HCT116 (cell line): ENCODE measurements at regions not wholly inside any gene's neighbourhood (a gene's known extent, or its start where the extent isn't known, plus 50 kb on each side); places are given as distances from the start of the nearest gene placed in this dataset.

Source experiments
- ATAC-seq: fragments of 200-7000 bp; cut with Tn5 transposase; 2 replicates; pipeline ENCODE4 v1.9.1; 2020; ENCODE audit warnings: mild to moderate bottlenecking, moderate library complexity
- BruUV-seq: library from RNA; stranded (reverse); fragments of 400-500 nt; replicated peaks from 2 replicates; lab custom pipeline; 2021; lab: Mats Ljungman, UMichigan
- CTCF ChIA-PET: fragments of 300-600 bp; sonication (Branson Sonifier 250); formaldehyde crosslinking; loops from one replicate; lab custom pipeline; 2021; ENCODE audit warnings: antibody characterized with exemption; lab: Charles Lee
- POLR2A ChIA-PET: fragments of 300-600, 350-600 bp; sonication (Branson Sonifier 250); formaldehyde crosslinking; loops from one replicate; lab custom pipeline; 2021; ENCODE audit warnings: antibody characterized with exemption; lab: Charles Lee
- RAD21 ChIA-PET, 2 experiments: fragments of 300-600 bp; sonication (Branson Sonifier 250); formaldehyde crosslinking; loops; one replicate each; lab custom pipeline; 2023; ENCODE audit warnings: low total read pairs in 2 of 2; ENCODE audit not compliant: uncharacterized antibody in 2 of 2, unreplicated experiment in 2 of 2, low non-redundant PET in 1 of 2; lab: Charles Lee
- DNase-seq: peaks from one replicate; pipeline ENCODE4 v3.0.0-alpha.2; 2010; ENCODE audit warnings: low read depth, low spot score
- H2AFZ ChIP-seq: fragments of 200-600 bp; shearing (Covaris generic), sonication (generic); 2 replicates; pipeline ENCODE4 v1.6.1; 2017; ENCODE audit warnings: low read depth, mixed run types, mixed read lengths, antibody characterized with exemption, low read length; ENCODE audit not compliant: poor library complexity, severe bottlenecking
- H3K27ac ChIP-seq: 2 replicates; pipeline ENCODE4 v1.5.1; 2012; ENCODE audit warnings: low read depth, low read length
- H3K27me3 ChIP-seq: fragments of 200-600 bp; sonication (generic); 2 replicates; pipeline ENCODE4 v1.6.1; 2016; ENCODE audit warnings: mixed run types, low read length, mixed read lengths; ENCODE audit not compliant: insufficient read depth
- H3K36me3 ChIP-seq, 2 experiments: fragments of 200-500 bp in 1 of 2; fragments of 200-600 bp in 1 of 2; sonication (Bioruptor generic) in 1 of 2; sonication (generic) in 1 of 2; 2 replicates each; pipeline versions ENCODE4 v1.5.1 to v1.6.1; 2014 to 2016; ENCODE audit warnings: low read length in 2 of 2, inconsistent platforms in 1 of 2, mixed read lengths in 1 of 2, mixed run types in 1 of 2; ENCODE audit not compliant: insufficient read depth in 2 of 2, control insufficient read depth in 1 of 2
- H3K4me1 ChIP-seq, 2 experiments: fragments of 200-600 bp in 1 of 2; sonication (generic) in 1 of 2; 2 replicates each; pipeline versions ENCODE4 v1.5.1 to v1.6.1; 2012 to 2017; ENCODE audit warnings: low read length in 2 of 2, inconsistent platforms in 1 of 2, mild to moderate bottlenecking in 1 of 2, mixed read lengths in 1 of 2, mixed run types in 1 of 2, moderate library complexity in 1 of 2; ENCODE audit not compliant: insufficient read depth in 2 of 2, control insufficient read depth in 1 of 2
- H3K4me2 ChIP-seq: fragments of 200-600 bp; sonication (generic); 2 replicates; pipeline ENCODE4 v1.6.1; 2017; ENCODE audit warnings: mixed run types, low read length, mixed read lengths
- H3K4me3 ChIP-seq, 2 experiments: fragments of 200-600 bp in 1 of 2; sonication (generic) in 1 of 2; replicated peaks in 1 of 2; 2 replicates each; pipeline ENCODE4 v1.5.1; 2011 to 2016; ENCODE audit warnings: low read length in 2 of 2, control low read depth in 1 of 2, low read depth in 1 of 2, mild to moderate bottlenecking in 1 of 2, mixed read lengths in 1 of 2, mixed run types in 1 of 2
- H3K79me2 ChIP-seq: fragments of 200-600 bp; sonication (generic); 2 replicates; pipeline ENCODE4 v1.6.1; 2017; ENCODE audit warnings: mild to moderate bottlenecking, mixed run types, low read length, moderate library complexity, mixed read lengths; ENCODE audit not compliant: insufficient read depth
- H3K9ac ChIP-seq: fragments of 200-600 bp; sonication (generic); 2 replicates; pipeline ENCODE4 v1.6.1; 2016; ENCODE audit warnings: low read length, mixed read lengths
- H3K9me2 ChIP-seq: fragments of 200-600 bp; sonication (generic), shearing (Covaris generic); 2 replicates; pipeline ENCODE4 v1.6.1; 2017; ENCODE audit warnings: mixed run types, mild to moderate bottlenecking, moderate library complexity; ENCODE audit not compliant: insufficient read depth
- H3K9me3 ChIP-seq, 2 experiments: fragments of 200-500 bp in 1 of 2; fragments of 200-600 bp in 1 of 2; sonication (Bioruptor generic) in 1 of 2; sonication (generic) in 1 of 2; 2 replicates each; pipeline ENCODE4 v1.6.1; 2014 to 2017; ENCODE audit warnings: low read length in 2 of 2, mixed read lengths in 2 of 2, inconsistent platforms in 1 of 2, low read depth in 1 of 2, mild to moderate bottlenecking in 1 of 2, mixed run types in 1 of 2, moderate library complexity in 1 of 2; ENCODE audit not compliant: control insufficient read depth in 1 of 2, insufficient read depth in 1 of 2
- H4K20me1 ChIP-seq: fragments of 200-600 bp; sonication (generic), shearing (Covaris generic); 2 replicates; pipeline ENCODE4 v1.6.1; 2017; ENCODE audit warnings: mixed run types, mild to moderate bottlenecking, moderate library complexity; ENCODE audit not compliant: insufficient read depth
- CTCF ChIP-seq, 3 experiments: fragments of 200-600 bp in 1 of 3; sonication (generic) in 1 of 3; IDR thresholded peaks in 2 of 3; conservative IDR thresholded peaks in 1 of 3; 2 replicates each; pipeline ENCODE4 v1.5.1; 2012 to 2017; ENCODE audit warnings: low read depth in 2 of 3, low read length in 2 of 3, antibody characterized with exemption in 1 of 3, borderline replicate concordance in 1 of 3, control low read depth in 1 of 3, mild to moderate bottlenecking in 1 of 3, mixed read lengths in 1 of 3, mixed run types in 1 of 3, moderate library complexity in 1 of 3; ENCODE audit not compliant: insufficient read depth in 1 of 3
- EGR1 ChIP-seq: IDR thresholded peaks from 2 replicates; pipeline ENCODE4 v1.6.1; 2012; ENCODE audit warnings: low read depth
- EZH2 ChIP-seq: fragments of 200-600 bp; sonication (generic); IDR thresholded peaks from 2 replicates; pipeline ENCODE4 v1.6.1; 2017; ENCODE audit warnings: antibody characterized with exemption, mixed run types
- EZH2phosphoT487 ChIP-seq: fragments of 200-600 bp; IDR thresholded peaks from 2 replicates; pipeline ENCODE4 v1.6.1; 2018; ENCODE audit warnings: antibody characterized with exemption, borderline replicate concordance
- FOSL1 ChIP-seq: IDR thresholded peaks from 2 replicates; pipeline ENCODE4 v1.6.1; 2012; ENCODE audit warnings: low read depth
- POLR2AphosphoS5 ChIP-seq: IDR thresholded peaks from 2 replicates; pipeline ENCODE4 v1.6.1; 2011; ENCODE audit warnings: mild to moderate bottlenecking, low read depth, low read length, moderate library complexity
- SIN3A ChIP-seq: IDR thresholded peaks from 2 replicates; pipeline ENCODE4 v1.6.1; 2012; ENCODE audit warnings: low read depth
- TCF7L2 ChIP-seq: IDR thresholded peaks from 2 replicates; pipeline ENCODE4 v1.7.0; 2011; ENCODE audit warnings: borderline replicate concordance, inconsistent platforms; ENCODE audit not compliant: insufficient read depth, insufficient read length; ENCODE audit errors: extremely low read depth
- YY1 ChIP-seq: IDR thresholded peaks from 2 replicates; pipeline ENCODE4 v1.6.1; 2011; ENCODE audit warnings: low read length, low read depth, moderate library complexity, mild to moderate bottlenecking; ENCODE audit not compliant: insufficient replicate concordance; ENCODE audit errors: extremely low read depth
- ZBTB33 ChIP-seq: IDR thresholded peaks from 2 replicates; pipeline ENCODE4 v1.6.1; 2011; ENCODE audit warnings: mild to moderate bottlenecking, low read length, moderate library complexity; ENCODE audit not compliant: insufficient replicate concordance; ENCODE audit errors: extremely low read depth
- ZFX ChIP-seq: fragments of 450-650 bp; IDR thresholded peaks from 2 replicates; pipeline ENCODE4 v1.6.1; 2017
- intact Hi-C: fragments of 100-400 bp; cut with micrococcal nuclease; formaldehyde crosslinking; loops from 2 replicates; pipeline ENCODE4 v1.10.0; 2022
- TF ChIP-seq, protein P1 (sequence below): IDR thresholded peaks from 2 replicates; pipeline ENCODE4 v1.6.1; 2012

DNA sequence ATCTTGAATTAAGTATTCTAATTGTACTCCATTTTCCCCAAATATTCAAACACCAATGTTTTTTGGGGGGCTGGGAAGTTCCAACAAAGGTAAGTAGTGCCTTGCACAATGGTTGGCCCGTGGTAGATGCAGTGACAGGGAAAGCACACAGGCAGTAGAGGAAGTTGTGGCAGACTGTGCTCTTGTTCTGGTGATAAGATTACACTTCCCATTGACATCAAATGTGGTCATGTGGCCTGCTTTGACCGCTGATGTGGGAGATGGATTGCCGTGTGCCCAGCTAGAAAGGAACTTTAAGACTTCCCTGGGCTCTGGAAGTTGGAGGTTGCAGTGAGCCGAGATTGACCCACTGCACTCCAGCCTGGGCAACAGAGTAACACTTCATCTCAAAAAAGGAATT is 223.8 kb downstream of the VRK1 start:
- no peak for ATAC-seq
- no TSS peak for BruUV-seq
- no peak for DNase-seq
- Histone ChIP-seq H3K9me3 (no peaks in the 10 kb centered on the region), H3K36me3 (no peaks in the 10 kb centered on the region), H3K4me1 (no peaks in the 10 kb centered on the region), H3K4me3 (no peak overlapping the region), H3K27me3 (no peaks in the 10 kb centered on the region), H3K27ac (no peak overlapping the region), H3K9ac (no peak overlapping the region), H2AFZ (no peak overlapping the region), H3K9me2 (no peaks in the 10 kb centered on the region), H3K79me2 (no peaks in the 10 kb centered on the region), H4K20me1 (no peaks in the 10 kb centered on the region), H3K4me2 (no peak overlapping the region)
- TF ChIP-seq YY1 (no peak), ZFX (no peak), TCF7L2 (no peak), ZBTB33 (no peak), EGR1 (no peak), EZH2phosphoT487 (no peak), FOSL1 (no peak)
- CTCF ChIA-PET = no interaction called here
- intact Hi-C loops = no loop called here
- POLR2A ChIA-PET = interaction anchor here (0.6 kb wide), 1 partner anchor 46 kb away, joined by 3 read pairs; no protein-coding TSS in a partner anchor
- RAD21 ChIA-PET = no interaction called here

DNA sequence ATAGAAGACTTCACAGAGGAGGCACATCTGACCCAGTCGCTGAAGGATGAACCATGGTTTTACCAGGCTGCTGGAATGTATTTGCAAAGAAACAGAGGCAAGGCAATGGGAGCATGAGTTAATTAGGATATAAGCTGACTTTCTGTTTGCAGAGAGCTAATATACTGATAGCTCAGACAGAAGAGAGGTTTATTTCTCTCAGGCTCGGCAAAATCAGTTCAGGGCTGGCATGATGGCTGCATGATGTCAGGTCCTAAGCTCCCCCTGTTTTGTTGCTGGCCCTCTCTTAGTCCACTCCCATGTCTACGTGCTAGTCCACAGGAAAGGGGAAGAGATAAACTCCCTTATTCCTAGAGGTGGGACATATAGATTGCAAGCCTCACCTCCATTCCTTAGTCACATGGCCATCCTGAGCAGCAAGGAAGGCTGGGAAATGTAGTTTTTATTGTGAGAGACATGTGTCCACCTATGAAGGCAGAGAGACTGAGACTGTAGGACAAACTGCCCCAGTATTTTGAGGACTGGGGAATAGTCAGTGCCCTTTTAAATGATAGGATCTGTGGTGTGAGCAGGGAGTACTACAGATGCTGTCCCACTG is 224.5 kb downstream of the VRK1 start:
- no peaks in the 10 kb centered on the region for H3K27me3 ChIP-seq
- POLR2A ChIA-PET = no interaction called here
- no peaks in the 10 kb centered on the region for H4K20me1 ChIP-seq
- CTCF ChIA-PET = no interaction called here
- no peaks in the 10 kb centered on the region for H3K9me2 ChIP-seq
- H3K4me2 ChIP-seq = no peak overlapping the region
- no TSS peak for BruUV-seq
- no peak overlapping the region for H2AFZ ChIP-seq
- no peak overlapping the region for H3K9ac ChIP-seq
- no peaks in the 10 kb centered on the region for H3K36me3 ChIP-seq
- H3K79me2 ChIP-seq = no peaks in the 10 kb centered on the region
- H3K27ac ChIP-seq = no peak overlapping the region
- DNase-seq = peak; percentile 18
- peak; percentile 88 for ATAC-seq
- RAD21 ChIA-PET = no interaction called here
- H3K9me3 ChIP-seq = no peaks in the 10 kb centered on the region
- no peaks in the 10 kb centered on the region for H3K4me1 ChIP-seq
- intact Hi-C loops = no loop called here
- no peak overlapping the region for H3K4me3 ChIP-seq
- TF ChIP-seq EGR1 (no peak), TCF7L2 (no peak), SIN3A (no peak), EZH2phosphoT487 (no peak), YY1 (peak; percentile 64), EZH2 (no peak), FOSL1 (no peak), POLR2AphosphoS5 (no peak), ZBTB33 (no peak), CTCF (IDR thresholded peaks at IDR 0.05 in 2 of 3, conservative IDR thresholded peaks at IDR 0.05 in 1 of 3; ENCODE audit: borderline replicate concordance in 1 of 3, insufficient read depth in 1 of 3, low read depth in 2 of 3, low read length in 2 of 3) (no peak)
- TF ChIP-seq, protein P1, sequence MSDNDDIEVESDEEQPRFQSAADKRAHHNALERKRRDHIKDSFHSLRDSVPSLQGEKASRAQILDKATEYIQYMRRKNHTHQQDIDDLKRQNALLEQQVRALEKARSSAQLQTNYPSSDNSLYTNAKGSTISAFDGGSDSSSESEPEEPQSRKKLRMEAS = peak; percentile 57; the same call in 1 of the 2 replicates
